HEK293 (cell line): ENCODE measurements at regions not wholly inside any gene's neighbourhood (a gene's known extent, or its start where the extent isn't known, plus 50 kb on each side); places are given as distances from the start of the nearest gene placed in this dataset.

Experiments
- CTCF ChIA-PET: fragments of 350-600 bp; formaldehyde crosslinking; extraction: SDS; loops from one replicate; lab custom pipeline; 2021; ENCODE audit warnings: antibody characterized with exemption; lab: Yijun Ruan, JAX
- POLR2A ChIA-PET: fragments of 300-600 bp; formaldehyde crosslinking; extraction: SDS; loops from one replicate; lab custom pipeline; 2020; ENCODE audit warnings: antibody characterized with exemption, inconsistent platforms; lab: Yijun Ruan, JAX
- H3K27ac ChIP-seq: fragments of 200-500 bp; sonication (Bioruptor generic); 2 replicates; pipeline ENCODE4 v1.5.1; 2014; ENCODE audit warnings: low read depth, low read length, control low read depth, inconsistent platforms; ENCODE audit errors: extremely low read depth
- H3K36me3 ChIP-seq, 2 experiments: fragments of 200-500 bp in 1 of 2; sonication (Bioruptor generic) in 1 of 2; 1 replicate in 1 of 2; 2 replicates in 1 of 2; pipeline ENCODE4 v1.5.1; 2014 to 2017; ENCODE audit warnings: inconsistent platforms in 2 of 2, low read length in 2 of 2; ENCODE audit not compliant: control insufficient read depth in 2 of 2, insufficient read depth in 1 of 2
- H3K4me1 ChIP-seq: fragments of 200-500 bp; sonication (Bioruptor generic); 2 replicates; pipeline ENCODE4 v1.5.1; 2014; ENCODE audit warnings: mild to moderate bottlenecking, low read length, inconsistent platforms; ENCODE audit not compliant: control insufficient read depth, insufficient read depth
- H3K4me3 ChIP-seq: 2 replicates; pipeline ENCODE4 v1.5.1; 2011; ENCODE audit warnings: low read depth, mild to moderate bottlenecking, control low read depth, low read length, moderate library complexity
- H3K9me3 ChIP-seq: fragments of 200-500 bp; sonication (Bioruptor generic); 2 replicates; pipeline ENCODE4 v1.5.1; 2014; ENCODE audit warnings: low read depth, low read length, inconsistent platforms; ENCODE audit not compliant: control insufficient read depth, insufficient read depth
- BCL11A ChIP-seq: fragments of 450-650 bp; formaldehyde crosslinking; IDR thresholded peaks from 2 replicates; pipeline ENCODE4 v1.5.1; 2016; ENCODE audit warnings: low read depth, missing biosample characterization, missing genetic modification characterization
- ELK4 ChIP-seq: IDR thresholded peaks from 2 replicates; pipeline ENCODE4 v1.6.1; 2011; ENCODE audit warnings: mild to moderate bottlenecking, low read depth, low read length, borderline replicate concordance
- GLI2 ChIP-seq: fragments of 450-650 bp; formaldehyde crosslinking; IDR thresholded peaks from 2 replicates; pipeline ENCODE4; 2017; ENCODE audit warnings: missing biosample characterization, missing genetic modification characterization, low read depth, borderline replicate concordance
- GLI4 ChIP-seq: fragments of 450-650 bp; formaldehyde crosslinking; IDR thresholded peaks from 2 replicates; pipeline ENCODE4 v1.5.1; 2016; ENCODE audit warnings: missing biosample characterization, missing genetic modification characterization
- KLF10 ChIP-seq: fragments of 450-650 bp; IDR thresholded peaks from 2 replicates; pipeline ENCODE4 v1.5.1; 2018; ENCODE audit warnings: missing biosample characterization, mild to moderate bottlenecking, missing genetic modification characterization
- MEIS1 ChIP-seq: sonication (generic); formaldehyde crosslinking; IDR thresholded peaks from 2 replicates; pipeline ENCODE4 v1.8.1; 2022; ENCODE audit warnings: missing genetic modification reagents, mild to moderate bottlenecking, borderline replicate concordance
- MYNN ChIP-seq: fragments of 450-650 bp; formaldehyde crosslinking; IDR thresholded peaks from 2 replicates; pipeline ENCODE4 v1.5.1; 2016; ENCODE audit warnings: missing biosample characterization, missing genetic modification characterization, borderline replicate concordance
- SCRT2 ChIP-seq: fragments of 450-650 bp; formaldehyde crosslinking; IDR thresholded peaks from 2 replicates; pipeline ENCODE4 v1.5.1; 2016; ENCODE audit warnings: missing biosample characterization, missing genetic modification characterization
- TCF7L2 ChIP-seq: IDR thresholded peaks from 2 replicates; pipeline ENCODE4 v1.6.1; 2011; ENCODE audit warnings: low read depth, mild to moderate bottlenecking, inconsistent platforms, low read length, moderate library complexity, borderline replicate concordance
- ZBTB11 ChIP-seq: fragments of 450-650 bp; formaldehyde crosslinking; conservative IDR thresholded peaks from 2 replicates; pipeline ENCODE4 v1.5.1; 2016; ENCODE audit warnings: low read depth, missing biosample characterization, missing genetic modification characterization
- ZBTB17 ChIP-seq: fragments of 450-650 bp; formaldehyde crosslinking; IDR thresholded peaks from 2 replicates; pipeline ENCODE4 v1.5.1; 2016; ENCODE audit warnings: missing biosample characterization, missing genetic modification characterization
- ZEB2 ChIP-seq: fragments of 450-650 bp; formaldehyde crosslinking; IDR thresholded peaks from 2 replicates; pipeline ENCODE4 v1.5.1; 2016; ENCODE audit warnings: missing biosample characterization, missing genetic modification characterization
- ZFP69B ChIP-seq: fragments of 450-650 bp; formaldehyde crosslinking; IDR thresholded peaks from 2 replicates; pipeline ENCODE4 v1.5.1; 2016; ENCODE audit warnings: missing biosample characterization, missing genetic modification characterization
- ZNF202 ChIP-seq: fragments of 450-650 bp; formaldehyde crosslinking; IDR thresholded peaks from 2 replicates; pipeline ENCODE4 v1.5.1; 2016; ENCODE audit warnings: missing biosample characterization, missing genetic modification characterization, borderline replicate concordance
- ZNF223 ChIP-seq: fragments of 450-650 bp; formaldehyde crosslinking; IDR thresholded peaks from 2 replicates; pipeline ENCODE4 v1.5.1; 2016; ENCODE audit warnings: missing biosample characterization, missing genetic modification characterization
- ZNF239 ChIP-seq: fragments of 450-650 bp; formaldehyde crosslinking; IDR thresholded peaks from 2 replicates; pipeline ENCODE4 v1.5.1; 2016; ENCODE audit warnings: missing biosample characterization, missing genetic modification characterization
- ZNF26 ChIP-seq: fragments of 450-650 bp; formaldehyde crosslinking; IDR thresholded peaks from 2 replicates; pipeline ENCODE4 v1.5.1; 2016; ENCODE audit warnings: missing biosample characterization, missing genetic modification characterization
- ZNF324 ChIP-seq: fragments of 450-650 bp; formaldehyde crosslinking; IDR thresholded peaks from 2 replicates; pipeline ENCODE4 v1.5.1; 2016; ENCODE audit warnings: missing biosample characterization, missing genetic modification characterization
- ZNF335 ChIP-seq: fragments of 450-650 bp; formaldehyde crosslinking; conservative IDR thresholded peaks from 2 replicates; pipeline ENCODE4 v1.5.1; 2016; ENCODE audit warnings: missing biosample characterization, missing genetic modification characterization
- ZNF350 ChIP-seq: fragments of 450-650 bp; formaldehyde crosslinking; IDR thresholded peaks from 2 replicates; pipeline ENCODE4 v1.5.0; 2017; ENCODE audit warnings: missing biosample characterization, mild to moderate bottlenecking, missing genetic modification characterization
- ZNF513 ChIP-seq: fragments of 450-650 bp; IDR thresholded peaks from 2 replicates; pipeline ENCODE4 v1.5.1; 2018; ENCODE audit warnings: missing biosample characterization, missing genetic modification characterization
- ZNF514 ChIP-seq: fragments of 450-650 bp; formaldehyde crosslinking; IDR thresholded peaks from 2 replicates; pipeline ENCODE4 v1.5.1; 2016; ENCODE audit warnings: missing biosample characterization, missing genetic modification characterization
- ZNF571 ChIP-seq: fragments of 450-650 bp; formaldehyde crosslinking; IDR thresholded peaks from 2 replicates; pipeline ENCODE4 v1.5.0; 2017; ENCODE audit warnings: missing biosample characterization, missing genetic modification characterization
- ZNF596 ChIP-seq: fragments of 450-650 bp; IDR thresholded peaks from 2 replicates; pipeline ENCODE4 v1.5.0; 2018; ENCODE audit warnings: missing biosample characterization, mild to moderate bottlenecking, missing genetic modification characterization, moderate library complexity
- ZNF670 ChIP-seq: fragments of 450-650 bp; formaldehyde crosslinking; IDR thresholded peaks from 2 replicates; pipeline ENCODE4 v1.5.1; 2016; ENCODE audit warnings: missing biosample characterization, missing genetic modification characterization, low read depth
- ZNF768 ChIP-seq: fragments of 450-650 bp; formaldehyde crosslinking; IDR thresholded peaks from 2 replicates; pipeline ENCODE4 v1.5.1; 2018; ENCODE audit warnings: missing biosample characterization, mild to moderate bottlenecking, missing genetic modification characterization
- ZNF776 ChIP-seq: fragments of 450-650 bp; formaldehyde crosslinking; IDR thresholded peaks from 2 replicates; pipeline ENCODE4 v1.5.0; 2017; ENCODE audit warnings: missing biosample characterization, missing genetic modification characterization, borderline replicate concordance
- ZXDB ChIP-seq: fragments of 450-650 bp; formaldehyde crosslinking; IDR thresholded peaks from 2 replicates; pipeline ENCODE4 v1.5.1; 2016; ENCODE audit warnings: missing biosample characterization, missing genetic modification characterization

GRCh38 chr20:11118802-11119380 lies 445.1 kb upstream of the JAG1 start:
- H3K4me3 ChIP-seq = no peak overlapping the region
- H3K9me3 ChIP-seq = no peaks in the 10 kb centered on the region
- CTCF ChIA-PET = no interaction called here
- TF ChIP-seq ZBTB17 (no peak), BCL11A (tag by site-specific recombination) (no peak), MYNN (tag by site-specific recombination) (no peak), ZXDB (no peak), ZEB2 (tag by site-specific recombination) (no peak), ZFP69B (tag by site-specific recombination) (no peak)
- TF ChIP-seq, all 188 proteins: peak for 0
- H3K4me1 ChIP-seq = no peaks in the 10 kb centered on the region
- POLR2A ChIA-PET = no interaction called here
- no peak overlapping the region for H3K27ac ChIP-seq
- H3K36me3 ChIP-seq = no peaks in the 10 kb centered on the region

- Histone ChIP-seq H3K9me3 (no peaks in the 10 kb centered on the region), H3K36me3 (no peaks in the 10 kb centered on the region), H3K27ac (no peak overlapping the region), H3K4me3 (no peak overlapping the region), H3K4me1 (no peaks in the 10 kb centered on the region)
- POLR2A ChIA-PET = no interaction called here
- CTCF ChIA-PET = no interaction called here
- TF ChIP-seq ZBTB11 (tag by site-specific recombination) (no peak), ZNF776 (tag by site-specific recombination) (no peak), KLF10 (tag by site-specific recombination) (no peak), ZNF670 (tag by site-specific recombination) (no peak), GLI4 (tag by site-specific recombination) (no peak), ZNF571 (no peak), ZNF223 (no peak), ZNF350 (tag by site-specific recombination) (no peak), ZNF596 (no peak), TCF7L2 (no peak), SCRT2 (tag by site-specific recombination) (no peak), ZNF239 (tag by site-specific recombination) (no peak), ZNF202 (tag by site-specific recombination) (no peak)
These were observed 445.8 kb upstream of the JAG1 start for GRCh38 chr20:11119573-11119972.

- Histone ChIP-seq H3K27ac (no peak overlapping the region), H3K4me1 (no peaks in the 10 kb centered on the region), H3K4me3 (no peak overlapping the region), H3K9me3 (no peaks in the 10 kb centered on the region), H3K36me3 (no peaks in the 10 kb centered on the region)
- POLR2A ChIA-PET = no interaction called here
- CTCF ChIA-PET = no interaction called here
- TF ChIP-seq ZNF514 (tag by site-specific recombination) = no peak
- TF ChIP-seq ZNF513 (tag by site-specific recombination) = no peak
- TF ChIP-seq ZNF324 = no peak
- no peak for TF ChIP-seq ZNF768 (tag by site-specific recombination)
- TF ChIP-seq ZNF26 (tag by site-specific recombination) = no peak
- no peak for TF ChIP-seq MEIS1 (CRISPR knock-in tag)
- no peak for TF ChIP-seq ELK4
- TF ChIP-seq GLI2 (tag by site-specific recombination) = no peak
- TF ChIP-seq ZNF335 (tag by site-specific recombination) = no peak
These were observed 446.6 kb upstream of the JAG1 start for GRCh38 chr20:11120431-11120830.
